ENCODE measurements at regions not wholly inside any gene's neighbourhood (a gene's known extent, or its start where the extent isn't known, plus 50 kb on each side); places are given as distances from the start of the nearest gene placed in this dataset.

DNA sequence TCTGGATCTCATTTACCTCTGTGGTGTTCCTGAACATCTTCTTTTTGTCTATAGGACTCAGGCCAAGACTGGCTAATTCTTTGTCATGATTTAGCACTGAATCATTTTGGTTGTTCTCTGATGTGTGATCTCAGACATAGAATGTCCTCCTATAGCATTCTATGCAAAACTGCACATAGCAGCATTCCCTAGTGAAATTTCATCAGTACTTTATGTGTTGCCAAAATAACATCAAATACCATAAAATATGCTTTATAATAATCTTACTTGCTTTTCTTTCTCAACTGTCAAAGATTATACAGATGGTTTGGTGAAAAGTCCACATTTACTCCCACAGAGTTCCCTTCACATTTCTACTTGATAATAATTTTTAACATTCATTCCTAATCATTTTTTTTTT is 115.7 kb upstream of the MPDZ start:
- TF ChIP-seq, protein P1, sequence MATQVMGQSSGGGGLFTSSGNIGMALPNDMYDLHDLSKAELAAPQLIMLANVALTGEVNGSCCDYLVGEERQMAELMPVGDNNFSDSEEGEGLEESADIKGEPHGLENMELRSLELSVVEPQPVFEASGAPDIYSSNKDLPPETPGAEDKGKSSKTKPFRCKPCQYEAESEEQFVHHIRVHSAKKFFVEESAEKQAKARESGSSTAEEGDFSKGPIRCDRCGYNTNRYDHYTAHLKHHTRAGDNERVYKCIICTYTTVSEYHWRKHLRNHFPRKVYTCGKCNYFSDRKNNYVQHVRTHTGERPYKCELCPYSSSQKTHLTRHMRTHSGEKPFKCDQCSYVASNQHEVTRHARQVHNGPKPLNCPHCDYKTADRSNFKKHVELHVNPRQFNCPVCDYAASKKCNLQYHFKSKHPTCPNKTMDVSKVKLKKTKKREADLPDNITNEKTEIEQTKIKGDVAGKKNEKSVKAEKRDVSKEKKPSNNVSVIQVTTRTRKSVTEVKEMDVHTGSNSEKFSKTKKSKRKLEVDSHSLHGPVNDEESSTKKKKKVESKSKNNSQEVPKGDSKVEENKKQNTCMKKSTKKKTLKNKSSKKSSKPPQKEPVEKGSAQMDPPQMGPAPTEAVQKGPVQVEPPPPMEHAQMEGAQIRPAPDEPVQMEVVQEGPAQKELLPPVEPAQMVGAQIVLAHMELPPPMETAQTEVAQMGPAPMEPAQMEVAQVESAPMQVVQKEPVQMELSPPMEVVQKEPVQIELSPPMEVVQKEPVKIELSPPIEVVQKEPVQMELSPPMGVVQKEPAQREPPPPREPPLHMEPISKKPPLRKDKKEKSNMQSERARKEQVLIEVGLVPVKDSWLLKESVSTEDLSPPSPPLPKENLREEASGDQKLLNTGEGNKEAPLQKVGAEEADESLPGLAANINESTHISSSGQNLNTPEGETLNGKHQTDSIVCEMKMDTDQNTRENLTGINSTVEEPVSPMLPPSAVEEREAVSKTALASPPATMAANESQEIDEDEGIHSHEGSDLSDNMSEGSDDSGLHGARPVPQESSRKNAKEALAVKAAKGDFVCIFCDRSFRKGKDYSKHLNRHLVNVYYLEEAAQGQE (IDR thresholded peaks at IDR 0.05), result no peak
- TF ChIP-seq SP1 (IDR thresholded peaks at IDR 0.05), result no peak
- peaks cover 0 to 4% (median 0%) of the 10 kb centered on the region in 4 donors for H3K4me1 ChIP-seq (ENCODE audit: control insufficient read depth in 4 of 4, insufficient read depth in 4 of 4, low read length in 3 of 4)
- no peak overlapping the region for H3K27ac ChIP-seq (ENCODE audit: low read depth in 1 of 2, low read length in 2 of 2)
- H3K9ac ChIP-seq (ENCODE audit: low read depth in 1 of 2, low read length in 2 of 2), result no peak overlapping the region
- H3K4me3 ChIP-seq (ENCODE audit: low read depth in 1 of 3, low read length in 3 of 3), result no peak overlapping the region
- no peak for DNase-seq (ENCODE audit: low spot score)
- H3K36me3 ChIP-seq (ENCODE audit: control insufficient read depth in 4 of 4, insufficient read depth in 3 of 4, low read depth in 1 of 4, low read length in 3 of 4), result no peaks in the 10 kb centered on the region
- no peaks in the 10 kb centered on the region for H3K27me3 ChIP-seq (ENCODE audit: control insufficient read depth in 4 of 4, insufficient read depth in 4 of 4, low read length in 3 of 4)
- H3K9me3 ChIP-seq (ENCODE audit: control insufficient read depth in 4 of 4, low read length in 3 of 4), result peaks cover 0 to 3% (median 2%) of the 10 kb centered on the region in 4 donors

DNA sequence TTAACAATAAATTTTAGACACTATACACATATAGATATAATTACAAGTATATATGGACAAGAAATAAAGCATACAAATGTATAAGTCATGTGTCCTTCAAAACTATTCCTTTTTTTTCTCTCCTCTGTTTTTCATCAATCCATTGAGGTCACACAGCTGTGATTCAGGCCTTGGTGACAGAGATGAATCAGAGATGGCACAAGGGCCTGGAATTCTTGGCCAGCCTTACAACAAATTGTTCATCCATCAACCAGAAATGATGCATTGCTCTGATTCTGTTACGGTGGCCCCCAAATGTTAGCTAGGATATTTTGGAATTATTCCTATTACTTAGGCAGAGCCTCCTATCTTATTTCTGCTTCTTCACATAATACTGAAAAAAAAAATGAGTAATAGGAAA is 108.7 kb upstream of the MPDZ start:
- DNase-seq (ENCODE audit: low spot score), result no peak
- no peak overlapping the region for H3K4me3 ChIP-seq (ENCODE audit: low read depth in 1 of 3, low read length in 3 of 3)
- H3K27ac ChIP-seq (ENCODE audit: low read depth in 1 of 2, low read length in 2 of 2), result no peak overlapping the region
- H3K4me1 ChIP-seq (ENCODE audit: control insufficient read depth in 4 of 4, insufficient read depth in 4 of 4, low read length in 3 of 4), result no peaks in the 10 kb centered on the region
- peaks cover 0 to 6% (median 2%) of the 10 kb centered on the region in 4 donors for H3K9me3 ChIP-seq (ENCODE audit: control insufficient read depth in 4 of 4, low read length in 3 of 4)
- H3K9ac ChIP-seq (ENCODE audit: low read depth in 1 of 2, low read length in 2 of 2), result no peak overlapping the region
- TF ChIP-seq, protein P2, sequence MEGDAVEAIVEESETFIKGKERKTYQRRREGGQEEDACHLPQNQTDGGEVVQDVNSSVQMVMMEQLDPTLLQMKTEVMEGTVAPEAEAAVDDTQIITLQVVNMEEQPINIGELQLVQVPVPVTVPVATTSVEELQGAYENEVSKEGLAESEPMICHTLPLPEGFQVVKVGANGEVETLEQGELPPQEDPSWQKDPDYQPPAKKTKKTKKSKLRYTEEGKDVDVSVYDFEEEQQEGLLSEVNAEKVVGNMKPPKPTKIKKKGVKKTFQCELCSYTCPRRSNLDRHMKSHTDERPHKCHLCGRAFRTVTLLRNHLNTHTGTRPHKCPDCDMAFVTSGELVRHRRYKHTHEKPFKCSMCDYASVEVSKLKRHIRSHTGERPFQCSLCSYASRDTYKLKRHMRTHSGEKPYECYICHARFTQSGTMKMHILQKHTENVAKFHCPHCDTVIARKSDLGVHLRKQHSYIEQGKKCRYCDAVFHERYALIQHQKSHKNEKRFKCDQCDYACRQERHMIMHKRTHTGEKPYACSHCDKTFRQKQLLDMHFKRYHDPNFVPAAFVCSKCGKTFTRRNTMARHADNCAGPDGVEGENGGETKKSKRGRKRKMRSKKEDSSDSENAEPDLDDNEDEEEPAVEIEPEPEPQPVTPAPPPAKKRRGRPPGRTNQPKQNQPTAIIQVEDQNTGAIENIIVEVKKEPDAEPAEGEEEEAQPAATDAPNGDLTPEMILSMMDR (IDR thresholded peaks at IDR 0.05; ENCODE audit: low read depth, low read length, missing input control), result no peak
- TF ChIP-seq, protein P1 (IDR thresholded peaks at IDR 0.05), result no peak
- TF ChIP-seq YY1 (IDR thresholded peaks at IDR 0.05) (no peak), HNF4G (IDR thresholded peaks at IDR 0.05) (no peak), NR2F2 (IDR thresholded peaks at IDR 0.05) (no peak), TAF1 (conservative IDR thresholded peaks at IDR 0.05) (no peak), RXRA (IDR thresholded peaks at IDR 0.05) (no peak), HNF4A (conservative IDR thresholded peaks at IDR 0.05) (no peak), SP1 (IDR thresholded peaks at IDR 0.05) (no peak)
- TF ChIP-seq, protein P3, sequence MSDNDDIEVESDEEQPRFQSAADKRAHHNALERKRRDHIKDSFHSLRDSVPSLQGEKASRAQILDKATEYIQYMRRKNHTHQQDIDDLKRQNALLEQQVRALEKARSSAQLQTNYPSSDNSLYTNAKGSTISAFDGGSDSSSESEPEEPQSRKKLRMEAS (IDR thresholded peaks at IDR 0.05), result no peak
- TF ChIP-seq, protein P4, sequence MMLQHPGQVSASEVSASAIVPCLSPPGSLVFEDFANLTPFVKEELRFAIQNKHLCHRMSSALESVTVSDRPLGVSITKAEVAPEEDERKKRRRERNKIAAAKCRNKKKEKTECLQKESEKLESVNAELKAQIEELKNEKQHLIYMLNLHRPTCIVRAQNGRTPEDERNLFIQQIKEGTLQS (IDR thresholded peaks at IDR 0.05), result no peak
- TF ChIP-seq, protein P5, sequence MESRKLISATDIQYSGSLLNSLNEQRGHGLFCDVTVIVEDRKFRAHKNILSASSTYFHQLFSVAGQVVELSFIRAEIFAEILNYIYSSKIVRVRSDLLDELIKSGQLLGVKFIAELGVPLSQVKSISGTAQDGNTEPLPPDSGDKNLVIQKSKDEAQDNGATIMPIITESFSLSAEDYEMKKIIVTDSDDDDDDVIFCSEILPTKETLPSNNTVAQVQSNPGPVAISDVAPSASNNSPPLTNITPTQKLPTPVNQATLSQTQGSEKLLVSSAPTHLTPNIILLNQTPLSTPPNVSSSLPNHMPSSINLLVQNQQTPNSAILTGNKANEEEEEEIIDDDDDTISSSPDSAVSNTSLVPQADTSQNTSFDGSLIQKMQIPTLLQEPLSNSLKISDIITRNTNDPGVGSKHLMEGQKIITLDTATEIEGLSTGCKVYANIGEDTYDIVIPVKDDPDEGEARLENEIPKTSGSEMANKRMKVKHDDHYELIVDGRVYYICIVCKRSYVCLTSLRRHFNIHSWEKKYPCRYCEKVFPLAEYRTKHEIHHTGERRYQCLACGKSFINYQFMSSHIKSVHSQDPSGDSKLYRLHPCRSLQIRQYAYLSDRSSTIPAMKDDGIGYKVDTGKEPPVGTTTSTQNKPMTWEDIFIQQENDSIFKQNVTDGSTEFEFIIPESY (IDR thresholded peaks at IDR 0.05), result no peak
- no peaks in the 10 kb centered on the region for H3K27me3 ChIP-seq (ENCODE audit: control insufficient read depth in 4 of 4, insufficient read depth in 4 of 4, low read length in 3 of 4)
- WGBS, result 91% methylated on average over 1 of the region's 1 CpG
- H3K36me3 ChIP-seq (ENCODE audit: control insufficient read depth in 4 of 4, insufficient read depth in 3 of 4, low read depth in 1 of 4, low read length in 3 of 4), result no peaks in the 10 kb centered on the region
